B cell (primary cell): ENCODE measurements at regions not wholly inside any gene's neighbourhood (a gene's known extent, or its start where the extent isn't known, plus 50 kb on each side); places are given as distances from the start of the nearest gene placed in this dataset.

Experiments
- ATAC-seq: fragments of 200-7000 bp; cut with Tn5 transposase; one replicate; pipeline ENCODE4 v1.10.0; 2021; ENCODE audit warnings: low read depth, mild to moderate bottlenecking, moderate number of reproducible peaks, moderate library complexity
- CTCF ChIA-PET: fragments of 350-600 bp; sonication (Branson Sonifier 250); formaldehyde crosslinking; loops from one replicate; lab custom pipeline; 2021; ENCODE audit warnings: antibody characterized with exemption, inconsistent platforms; lab: Charles Lee
- POLR2A ChIA-PET: fragments of 350-600 bp; sonication (Branson Sonifier 250); formaldehyde crosslinking; loops from one replicate; lab custom pipeline; 2021; ENCODE audit warnings: antibody characterized with exemption; lab: Charles Lee
- DNase-seq: peaks from one replicate; pipeline ENCODE4 v3.0.0; 2013
- H2AFZ ChIP-seq: 2 replicates; pipeline ENCODE4 v1.6.1; 2012; ENCODE audit warnings: mild to moderate bottlenecking, low read depth, low read length; ENCODE audit not compliant: insufficient read depth, poor library complexity, severe bottlenecking
- H3K27ac ChIP-seq, 2 donors: 1 replicate in 1 of 2; 2 replicates in 1 of 2; pipeline ENCODE4 v1.5.1; 2012 to 2013; ENCODE audit warnings: low read length in 2 of 2, mild to moderate bottlenecking in 2 of 2, moderate library complexity in 1 of 2
- H3K27me3 ChIP-seq, 4 experiments: fragments of 200-600 bp in 1 of 4; sonication (generic) in 1 of 4; replicated peaks in 1 of 4; 1 replicate in 2 of 4; 2 replicates in 2 of 4; pipeline versions ENCODE4 v1.6.1 to v1.7.0; 2013 to 2016; ENCODE audit warnings: low read length in 3 of 4, mild to moderate bottlenecking in 2 of 4, mixed read lengths in 1 of 4, moderate library complexity in 1 of 4; ENCODE audit not compliant: insufficient read depth in 4 of 4, control insufficient read depth in 3 of 4; ENCODE audit errors: control extremely low read depth in 1 of 4
- H3K36me3 ChIP-seq, 2 experiments: replicated peaks in 1 of 2; 1 replicate in 1 of 2; 2 replicates in 1 of 2; pipeline versions ENCODE4 v1.6.1 to v1.7.1; 2013; ENCODE audit warnings: low read length in 1 of 2; ENCODE audit not compliant: insufficient read depth in 2 of 2, control insufficient read depth in 1 of 2; ENCODE audit errors: control extremely low read depth in 1 of 2, extremely low read depth in 1 of 2
- H3K4me1 ChIP-seq, 2 donors: fragments of 200-600 bp in 1 of 2; sonication (generic) in 1 of 2; 1 replicate in 1 of 2; 2 replicates in 1 of 2; pipeline versions ENCODE4 v1.5.1 to v1.6.1; 2013 to 2017; ENCODE audit warnings: low read length in 2 of 2; ENCODE audit not compliant: control insufficient read depth in 2 of 2, insufficient read depth in 2 of 2
- H3K4me2 ChIP-seq: replicated peaks from 2 replicates; pipeline ENCODE3; 2012; ENCODE audit warnings: mild to moderate bottlenecking, low read depth, low read length; ENCODE audit not compliant: poor library complexity, severe bottlenecking
- H3K4me3 ChIP-seq, 5 experiments: fragments of 200-600 bp in 1 of 5; sonication (generic) in 1 of 5; 1 replicate in 3 of 5; 2 replicates in 2 of 5; pipeline versions ENCODE4 v1.5.1 to v1.7.0; 2011 to 2016; ENCODE audit warnings: low read length in 4 of 5, mild to moderate bottlenecking in 4 of 5, low read depth in 2 of 5, control low read depth in 1 of 5, moderate library complexity in 1 of 5; ENCODE audit not compliant: insufficient read depth in 1 of 5; ENCODE audit errors: control extremely low read depth in 1 of 5, extremely low read depth in 1 of 5
- H3K79me2 ChIP-seq: fragments of 200-600 bp; sonication (generic); one replicate; pipeline ENCODE4 v1.6.0; 2016; ENCODE audit warnings: low read length; ENCODE audit not compliant: control insufficient read depth, insufficient read depth
- H3K9ac ChIP-seq: fragments of 200-600 bp; sonication (generic); 2 replicates; pipeline ENCODE4 v1.6.1; 2017; ENCODE audit warnings: mild to moderate bottlenecking, low read length, moderate library complexity
- H3K9me3 ChIP-seq, 3 donors: one replicate each; pipeline versions ENCODE4 v1.6.1 to v1.7.1; 2013; ENCODE audit warnings: low read length in 2 of 3; ENCODE audit not compliant: control insufficient read depth in 2 of 3, insufficient read depth in 1 of 3; ENCODE audit errors: control extremely low read depth in 1 of 3
- H4K20me1 ChIP-seq: 2 replicates; pipeline ENCODE4 v1.6.0; 2012; ENCODE audit warnings: mild to moderate bottlenecking, low read length; ENCODE audit not compliant: insufficient read depth, control insufficient read depth, poor library complexity, severe bottlenecking
- H3K27ac Mint-ChIP-seq: one replicate; pipeline ENCODE4 v1.8.0; 2021; ENCODE audit warnings: mixed read lengths
- H3K27me3 Mint-ChIP-seq: one replicate; pipeline ENCODE4 v1.8.0; 2021; ENCODE audit warnings: mixed read lengths
- H3K4me1 Mint-ChIP-seq: one replicate; pipeline ENCODE4 v1.8.0; 2021; ENCODE audit warnings: mixed read lengths
- H3K4me3 Mint-ChIP-seq: one replicate; pipeline ENCODE4 v1.8.0; 2021; ENCODE audit warnings: mixed read lengths
- H3K9me3 Mint-ChIP-seq: one replicate; pipeline ENCODE4 v1.8.0; 2022; ENCODE audit warnings: mixed read lengths; ENCODE audit not compliant: insufficient read depth
- EZH2 ChIP-seq: IDR thresholded peaks from 2 replicates; pipeline ENCODE4 v1.6.1; 2012; ENCODE audit warnings: borderline replicate concordance, low read depth, mild to moderate bottlenecking, moderate library complexity, low read length; ENCODE audit not compliant: insufficient read depth, poor library complexity, severe bottlenecking
- WGBS: methylation state at CpG from one replicate; pipeline ENCODE4 v1.1.5; 2013; ENCODE audit warnings: missing lambda C conversion rate; ENCODE audit not compliant: insufficient coverage; 5-methylcytosine and 5-hydroxymethylcytosine counted together
- intact Hi-C: fragments of 100-400 bp; cut with micrococcal nuclease; formaldehyde crosslinking; loops from one replicate; pipeline ENCODE4 v1.10.0; 2022
- TF ChIP-seq, protein P1 (sequence below): fragments of 200-600 bp; IDR thresholded peaks from one replicate; pipeline ENCODE4 v1.8.0; 2022; ENCODE audit warnings: antibody characterized with exemption, mild to moderate bottlenecking

DNA sequence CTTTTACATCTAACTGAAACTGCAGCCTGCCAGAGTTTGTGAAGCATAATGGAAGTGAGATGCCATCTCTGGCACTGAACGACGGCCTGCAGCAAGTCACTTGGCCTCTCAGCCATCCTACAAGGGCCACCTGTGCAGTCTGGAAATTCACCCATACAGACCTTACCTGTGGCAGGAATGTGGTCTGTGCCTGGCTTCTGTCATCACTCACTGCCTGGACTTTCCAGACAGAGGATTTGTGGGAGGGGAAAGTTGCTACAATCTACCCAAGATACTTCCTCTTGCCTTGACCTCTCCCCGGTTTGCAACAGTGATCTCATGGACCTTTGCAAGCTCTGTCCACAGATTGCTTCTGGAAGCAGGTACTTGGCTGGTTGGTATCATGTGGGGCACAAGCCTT lies 58.4 kb upstream of the ATP1B1 start:
- ChIA-PET CTCF (no interaction called here), POLR2A (no interaction called here)
- Histone ChIP-seq H3K36me3 (no peaks in the 10 kb centered on the region), H3K27me3 (no peaks in the 10 kb centered on the region), H3K4me3 (no peak overlapping the region), H3K27ac (no peak overlapping the region), H3K4me2 (no peak overlapping the region), H3K79me2 (no peaks in the 10 kb centered on the region), H3K4me1 (peaks cover 16% of the 10 kb centered on the region in 2 donors), H4K20me1 (no peaks in the 10 kb centered on the region), H3K9me3 (no peaks in the 10 kb centered on the region), H2AFZ (no peak overlapping the region), H3K9ac (no peak overlapping the region)
- intact Hi-C loops: no loop called here
- H3K27me3 Mint-ChIP-seq: peaks cover 3% of the 10 kb centered on the region
- no CpG with 5 or more reads among the region's 3 CpGs for WGBS
- H3K9me3 Mint-ChIP-seq: no peaks in the 10 kb centered on the region
- H3K4me1 Mint-ChIP-seq: peaks cover 22% of the 10 kb centered on the region
- ATAC-seq: no peak
- no peak overlapping the region for H3K4me3 Mint-ChIP-seq
- TF ChIP-seq, protein P1, sequence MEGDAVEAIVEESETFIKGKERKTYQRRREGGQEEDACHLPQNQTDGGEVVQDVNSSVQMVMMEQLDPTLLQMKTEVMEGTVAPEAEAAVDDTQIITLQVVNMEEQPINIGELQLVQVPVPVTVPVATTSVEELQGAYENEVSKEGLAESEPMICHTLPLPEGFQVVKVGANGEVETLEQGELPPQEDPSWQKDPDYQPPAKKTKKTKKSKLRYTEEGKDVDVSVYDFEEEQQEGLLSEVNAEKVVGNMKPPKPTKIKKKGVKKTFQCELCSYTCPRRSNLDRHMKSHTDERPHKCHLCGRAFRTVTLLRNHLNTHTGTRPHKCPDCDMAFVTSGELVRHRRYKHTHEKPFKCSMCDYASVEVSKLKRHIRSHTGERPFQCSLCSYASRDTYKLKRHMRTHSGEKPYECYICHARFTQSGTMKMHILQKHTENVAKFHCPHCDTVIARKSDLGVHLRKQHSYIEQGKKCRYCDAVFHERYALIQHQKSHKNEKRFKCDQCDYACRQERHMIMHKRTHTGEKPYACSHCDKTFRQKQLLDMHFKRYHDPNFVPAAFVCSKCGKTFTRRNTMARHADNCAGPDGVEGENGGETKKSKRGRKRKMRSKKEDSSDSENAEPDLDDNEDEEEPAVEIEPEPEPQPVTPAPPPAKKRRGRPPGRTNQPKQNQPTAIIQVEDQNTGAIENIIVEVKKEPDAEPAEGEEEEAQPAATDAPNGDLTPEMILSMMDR: no peak
- TF ChIP-seq EZH2: no peak
- no peak for DNase-seq
- no peak overlapping the region for H3K27ac Mint-ChIP-seq

DNA sequence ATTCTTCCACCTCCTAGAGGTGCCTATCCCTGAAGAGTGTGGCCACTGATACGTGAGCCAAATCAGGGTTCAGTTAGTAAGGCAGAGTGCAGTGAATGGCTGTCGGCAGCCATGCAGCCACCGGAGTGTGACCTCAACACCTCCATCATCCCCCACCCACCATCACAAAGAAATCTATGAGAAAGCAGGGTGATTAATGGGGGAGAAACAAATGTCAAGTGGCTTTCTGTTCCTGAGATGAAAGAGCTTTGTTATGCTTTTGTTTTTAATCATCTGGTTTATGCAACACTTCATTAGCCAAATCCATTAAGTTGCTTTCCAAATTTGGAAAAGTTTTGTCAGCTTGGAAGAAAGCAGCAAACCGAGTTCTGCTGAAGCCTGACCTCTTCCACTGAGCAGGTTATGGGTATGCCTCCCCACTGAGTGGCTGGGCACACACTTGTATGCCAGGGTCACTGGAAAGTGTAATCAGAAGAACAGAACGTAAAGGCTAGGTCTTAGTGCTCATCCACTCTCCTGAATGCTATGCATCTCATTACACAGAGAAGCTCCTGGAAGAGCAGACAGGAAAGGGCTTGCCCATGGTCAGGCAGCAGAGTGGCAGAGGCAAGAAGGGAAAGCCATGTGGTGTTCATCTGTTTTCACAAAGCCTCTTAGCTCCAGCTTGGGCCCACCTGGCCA lies 57.1 kb upstream of the ATP1B1 start:
- ChIA-PET CTCF (no interaction called here), POLR2A (no interaction called here)
- H3K79me2 ChIP-seq: no peaks in the 10 kb centered on the region
- Mint-ChIP-seq H3K27me3 (peaks cover 8% of the 10 kb centered on the region), H3K27ac (no peak overlapping the region), H3K9me3 (no peaks in the 10 kb centered on the region), H3K4me3 (no peak overlapping the region), H3K4me1 (peaks cover 9% of the 10 kb centered on the region)
- ATAC-seq (no peak), DNase-seq (no peak)
- no peaks in the 10 kb centered on the region for H3K36me3 ChIP-seq
- H3K4me1 ChIP-seq: peaks cover 9 to 10% of the 10 kb centered on the region in 2 donors
- H2AFZ ChIP-seq: no peak overlapping the region
- intact Hi-C loops: no loop called here
- H3K27ac ChIP-seq: no peak overlapping the region
- H3K4me3 ChIP-seq: no peak overlapping the region
- H4K20me1 ChIP-seq: no peaks in the 10 kb centered on the region
- no peaks in the 10 kb centered on the region for H3K27me3 ChIP-seq
- TF ChIP-seq, protein P1: no peak
- TF ChIP-seq EZH2: no peak
- 82% methylated on average over 2 of the region's 5 CpGs for WGBS
- H3K9me3 ChIP-seq: no peaks in the 10 kb centered on the region
- no peak overlapping the region for H3K9ac ChIP-seq
- H3K4me2 ChIP-seq: no peak overlapping the region
